Iris pigment epithelial cell (primary cell): ENCODE measurements at regions not wholly inside any gene's neighbourhood (a gene's known extent, or its start where the extent isn't known, plus 50 kb on each side); places are given as distances from the start of the nearest gene placed in this dataset.
"Not testable (repeated sequence)": the region's sequence is repeated elsewhere in the genome, so short reads cannot be mapped to it uniquely, and the experiment has no call there.

ENCODE experiments used
- DNase-seq: peaks from one replicate; pipeline ENCODE4 v3.0.0-alpha.2; 2011; ENCODE audit warnings: low read depth

DNA sequence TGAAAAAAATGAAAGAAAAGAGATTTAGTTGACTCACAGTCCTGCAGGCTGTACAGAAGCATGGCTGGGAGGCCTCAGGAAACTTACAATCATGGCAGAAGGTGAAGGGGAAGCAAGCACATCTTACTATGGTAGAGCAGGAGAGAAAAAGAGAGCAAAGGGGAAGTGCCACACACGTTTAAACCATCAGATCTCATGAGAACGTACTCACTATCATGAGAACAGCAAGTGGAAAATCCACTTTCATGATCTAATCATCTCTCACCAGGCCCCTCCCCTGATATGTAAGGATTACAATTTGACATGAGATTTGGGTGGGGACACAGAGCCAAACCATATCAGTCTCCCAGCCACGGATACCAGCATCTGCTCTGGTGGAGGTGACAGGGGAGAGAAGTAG lies 50.8 kb upstream of the CPOX start:
- no peak for DNase-seq

GRCh38 chr3:98645039-98645438 lies 51.6 kb upstream of the CPOX start:
- DNase-seq = no peak

- DNase-seq = no peak
These were observed 53.3 kb upstream of the CPOX start for GRCh38 chr3:98646680-98647079.

GRCh38 chr3:98647197-98647596 lies 53.8 kb upstream of the CPOX start:
- no peak for DNase-seq

- DNase-seq = no peak
These were observed 57.8 kb upstream of the CPOX start for GRCh38 chr3:98650971-98651779.

GRCh38 chr3:98651780-98652077 lies 58.3 kb upstream of the CPOX start:
- DNase-seq = no peak

- DNase-seq = peak; percentile 87
These were observed 62.3 kb upstream of the CPOX start for GRCh38 chr3:98655666-98656065.

DNA sequence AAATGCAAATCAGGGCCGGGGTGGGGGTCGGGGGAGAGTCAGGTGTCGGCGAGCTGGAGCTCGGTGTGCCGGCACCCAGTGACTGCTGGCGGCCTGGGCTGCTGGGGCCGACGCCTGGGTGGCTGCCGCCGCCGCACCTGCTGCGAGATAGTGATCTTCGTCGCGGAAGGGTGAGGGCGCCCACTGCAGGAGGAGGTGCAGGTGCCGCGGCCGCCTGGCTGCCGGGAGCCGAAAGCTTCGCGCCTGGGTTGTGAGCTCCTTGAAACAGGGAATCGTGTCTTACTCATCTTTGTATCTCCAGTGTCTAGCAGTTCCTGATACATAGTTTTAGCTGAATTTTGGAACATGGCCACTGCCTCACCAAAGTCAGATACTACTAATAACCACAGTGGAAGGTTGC lies 64.0 kb upstream of the CPOX start:
- DNase-seq = peak; percentile 25

DNA sequence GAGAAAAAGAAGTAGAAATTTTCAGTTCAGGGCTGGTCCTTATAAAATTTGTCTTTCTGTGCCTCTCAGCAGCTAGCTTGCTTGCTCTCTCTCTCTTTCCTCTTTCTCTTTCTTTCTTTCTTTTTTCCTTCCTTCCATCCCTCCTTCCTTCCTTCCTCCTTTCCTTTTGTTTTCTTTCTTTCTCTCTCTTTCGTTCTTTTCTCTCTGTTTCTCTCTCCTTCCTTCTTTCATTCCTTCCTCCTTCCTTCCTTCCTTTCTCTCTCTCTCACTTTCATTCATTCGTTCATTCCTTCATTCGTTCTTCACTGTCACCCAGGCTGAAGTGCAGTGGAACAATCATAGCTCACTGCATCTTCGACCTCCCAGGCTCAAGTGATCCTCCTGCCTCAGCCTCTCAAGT lies 69.3 kb upstream of the CPOX start:
- no peak for DNase-seq

DNA sequence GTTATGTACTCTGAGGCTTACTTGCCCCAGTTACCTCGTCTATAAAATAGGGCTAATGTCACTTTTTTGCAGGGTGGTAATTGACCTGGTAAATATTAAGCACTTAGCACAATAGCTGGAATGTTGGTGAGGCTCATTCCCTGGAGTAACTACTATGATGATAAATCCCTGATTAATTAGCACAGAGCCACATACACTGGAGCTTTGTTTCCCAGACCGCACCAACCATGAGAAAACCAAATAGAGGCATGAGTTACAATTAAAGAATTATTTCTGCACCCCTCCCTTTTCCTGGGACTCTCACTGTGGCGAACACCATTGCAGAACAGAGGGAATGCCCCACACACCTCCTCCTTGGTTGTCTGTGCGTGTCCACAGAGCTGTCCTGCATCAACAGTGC lies 76.6 kb upstream of the CPOX start:
- no peak for DNase-seq

- DNase-seq = no peak
These were observed 83.2 kb upstream of the ST3GAL6 start for GRCh38 chr3:98679986-98680385.

- DNase-seq = no peak
These were observed 82.4 kb upstream of the ST3GAL6 start for GRCh38 chr3:98680723-98681122.

DNA sequence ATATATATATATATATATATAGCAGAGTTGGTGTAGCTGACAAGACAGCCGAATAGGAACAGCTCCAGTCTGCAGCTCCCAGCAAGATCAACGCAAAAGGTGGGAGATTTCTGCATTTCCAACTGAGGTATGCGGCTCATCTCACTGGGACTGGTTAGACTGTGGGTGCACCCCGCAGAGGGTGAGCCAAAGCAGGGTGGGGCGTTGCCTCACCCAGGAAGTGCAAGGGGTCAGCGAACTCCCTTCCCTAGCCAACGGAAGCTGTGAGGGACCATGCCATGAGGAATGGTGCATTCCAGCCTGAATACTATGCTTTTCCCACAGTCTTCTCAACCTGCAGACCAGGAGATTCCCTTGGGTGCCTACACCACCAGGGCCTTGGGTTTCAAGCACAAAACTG lies 81.7 kb upstream of the ST3GAL6 start:
- DNase-seq = no peak

- DNase-seq = not testable (repeated sequence)
These were observed 80.7 kb upstream of the ST3GAL6 start for GRCh38 chr3:98682391-98682790.

- no peak for DNase-seq
These were observed 74.8 kb upstream of the ST3GAL6 start for GRCh38 chr3:98688363-98688762.

GRCh38 chr3:98690876-98691275 lies 72.3 kb upstream of the ST3GAL6 start:
- peak; percentile 64 for DNase-seq

- DNase-seq = peak; percentile 44
These were observed 71.2 kb upstream of the ST3GAL6 start for GRCh38 chr3:98691897-98692296.

DNA sequence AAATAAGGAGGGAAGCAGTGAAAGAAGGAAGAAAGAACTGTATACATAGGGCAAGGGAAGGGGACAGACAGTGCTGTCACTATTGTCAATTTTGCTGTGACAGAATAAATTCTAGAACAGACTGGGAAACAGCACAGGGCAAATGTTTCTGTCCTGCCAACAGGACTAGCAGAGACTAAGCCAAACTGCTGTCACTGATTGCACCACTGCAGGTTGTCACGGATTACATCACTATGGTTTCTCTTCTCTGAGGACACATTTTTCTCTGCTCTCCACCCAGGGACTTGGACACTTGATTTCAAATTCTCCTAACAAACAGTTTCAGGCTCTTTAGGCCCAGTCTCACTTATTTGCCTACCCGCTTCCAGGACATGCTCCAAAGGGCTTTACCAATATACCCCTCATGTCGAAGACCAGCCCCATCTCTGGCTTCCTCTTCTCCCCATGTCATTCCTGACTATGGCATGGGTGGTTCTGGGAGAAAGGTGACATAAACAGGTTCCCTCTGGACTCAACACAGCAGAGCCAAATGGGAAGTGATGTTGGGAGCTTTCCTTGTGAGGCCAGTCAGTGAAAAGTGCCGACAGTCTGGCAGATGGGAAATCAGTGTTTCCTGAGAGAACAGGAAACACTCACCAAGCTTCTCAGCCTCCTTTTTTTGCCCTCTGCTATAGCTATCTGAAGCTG lies 70.2 kb upstream of the ST3GAL6 start:
- DNase-seq = peak; percentile 39

DNA sequence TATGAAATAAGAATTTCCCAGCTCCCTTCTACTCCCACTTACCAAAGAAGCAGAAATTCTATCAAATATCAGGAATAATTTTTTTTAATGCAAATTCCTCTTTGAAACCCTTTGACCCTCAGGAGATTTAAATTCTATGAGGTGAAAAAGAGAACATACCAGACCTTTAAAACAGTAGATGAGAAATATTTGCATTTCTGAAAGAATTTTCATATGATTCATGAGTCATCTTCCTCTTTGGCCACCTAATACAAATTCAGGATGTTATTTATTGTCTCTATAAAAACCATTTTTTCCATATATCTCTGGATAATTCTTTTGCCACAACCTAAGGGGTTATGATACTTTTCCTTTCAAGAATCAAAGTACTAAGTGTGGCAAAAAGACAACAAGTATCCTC lies 67.3 kb upstream of the ST3GAL6 start:
- DNase-seq = peak; percentile 72

- not testable (repeated sequence) for DNase-seq
These were observed 66.8 kb upstream of the ST3GAL6 start for GRCh38 chr3:98696296-98696695.

GRCh38 chr3:98697225-98697624 lies 65.9 kb upstream of the ST3GAL6 start:
- no peak for DNase-seq

GRCh38 chr3:98699132-98699531 lies 64.0 kb upstream of the ST3GAL6 start:
- DNase-seq = peak; percentile 54

- peak; percentile 20 for DNase-seq
These were observed 62.0 kb upstream of the ST3GAL6 start for GRCh38 chr3:98701071-98701675.
